Central memory CD4-positive, alpha-beta T cell (primary cell): ENCODE measurements at regions not wholly inside any gene's neighbourhood (a gene's known extent, or its start where the extent isn't known, plus 50 kb on each side); places are given as distances from the start of the nearest gene placed in this dataset.
"Not testable (repeated sequence)": the region's sequence is repeated elsewhere in the genome, so short reads cannot be mapped to it uniquely, and the experiment has no call there.

Experiments used
- DNase-seq: peaks from one replicate; pipeline ENCODE4 v3.0.0; 2022

DNA sequence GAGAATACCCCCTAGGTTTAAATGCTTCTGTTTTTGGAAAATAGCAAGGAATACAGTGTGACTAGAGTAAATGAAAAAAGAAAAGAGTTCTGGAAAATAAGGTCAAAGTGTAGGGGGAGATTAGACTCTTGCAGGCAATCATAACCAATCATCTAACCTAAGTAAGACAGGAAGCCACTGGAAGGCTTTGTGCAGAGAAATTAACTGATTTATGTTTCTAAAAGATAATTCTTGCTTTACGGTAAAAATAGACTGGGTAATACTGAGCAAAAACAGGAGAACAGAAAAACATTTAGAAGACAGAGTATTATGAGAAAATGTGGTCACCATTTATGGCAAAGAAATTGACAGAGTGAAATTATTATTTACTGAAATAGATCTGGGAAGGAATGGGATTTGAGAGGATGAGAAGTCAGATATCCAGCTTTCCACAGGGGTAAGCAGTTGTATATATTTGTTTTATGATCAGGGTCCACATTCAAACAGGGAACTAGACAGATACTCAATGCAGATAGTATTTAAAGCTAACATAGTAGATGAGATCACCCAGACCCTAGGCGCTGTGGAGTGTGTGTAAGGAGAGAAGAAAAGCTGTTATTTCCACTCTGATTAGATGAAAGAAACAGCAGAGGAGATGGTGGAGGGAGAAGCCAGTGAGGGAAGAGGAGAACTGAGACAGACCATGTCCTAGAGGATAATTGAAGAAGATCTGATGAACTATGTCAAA is 1225.3 kb downstream of the CDH11 start:
- DNase-seq: no peak

GRCh38 chr16:63890723-63891122 is 1231.1 kb downstream of the CDH11 start:
- DNase-seq: no peak

DNA sequence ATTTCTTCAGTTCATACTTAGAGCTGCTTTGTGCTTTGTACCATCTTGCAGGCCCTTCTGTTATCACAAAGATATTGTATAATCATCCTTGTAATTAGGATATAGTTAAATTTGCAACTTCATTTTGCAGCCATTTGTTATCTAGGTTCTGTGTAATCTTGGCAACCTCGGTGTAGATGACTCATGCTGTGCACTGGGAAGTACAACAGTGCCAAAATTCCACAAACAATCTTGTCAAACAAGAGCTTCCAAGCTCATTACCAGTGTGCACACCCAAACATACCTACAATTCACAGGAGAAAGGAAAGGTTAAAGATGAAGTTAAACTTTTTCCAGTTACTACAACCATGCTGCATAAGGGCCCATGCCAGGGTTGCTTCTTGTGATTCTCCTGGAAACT is 1231.8 kb downstream of the CDH11 start:
- no peak for DNase-seq

GRCh38 chr16:63883091-63883490 is 1238.8 kb downstream of the CDH11 start:
- no peak for DNase-seq

GRCh38 chr16:63882576-63882975 is 1239.3 kb downstream of the CDH11 start:
- no peak for DNase-seq

DNA sequence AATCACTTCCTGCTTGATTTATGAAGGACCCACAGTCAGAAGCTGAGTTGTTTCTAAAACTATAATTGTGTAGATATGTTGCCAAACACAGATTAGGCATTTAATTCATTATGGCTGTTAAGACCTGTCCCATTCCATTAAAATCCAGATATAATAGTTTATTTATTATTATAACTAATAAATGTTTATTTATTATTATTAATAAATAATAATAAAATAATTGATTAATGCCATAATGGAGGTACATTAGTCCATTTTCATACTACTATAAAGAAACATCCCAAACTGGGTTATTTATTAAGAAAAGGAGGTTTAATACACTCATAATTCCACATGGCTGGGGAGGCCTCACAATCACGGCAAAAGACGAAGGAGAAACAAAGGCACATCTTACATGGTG is 1240.9 kb downstream of the CDH11 start:
- no peak for DNase-seq

DNA sequence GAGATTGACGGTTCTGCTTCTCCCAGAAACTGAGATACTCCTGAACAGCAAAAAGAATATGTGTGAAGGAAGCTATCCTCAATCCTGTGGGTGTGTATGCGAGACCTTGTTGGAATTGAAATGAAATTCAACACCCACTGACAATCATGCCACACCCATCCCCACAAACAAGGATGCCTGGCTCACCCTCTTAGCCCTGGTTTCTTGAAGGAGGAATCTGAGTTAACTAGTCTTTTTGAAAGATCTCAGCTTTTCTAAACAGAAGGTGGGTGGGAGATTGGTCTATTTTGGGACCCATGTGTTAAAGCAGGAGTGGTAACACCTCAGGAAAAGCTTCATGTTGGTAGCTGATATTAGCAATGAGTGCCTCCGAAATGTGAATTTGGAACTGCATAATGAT is 1244.5 kb downstream of the CDH11 start:
- DNase-seq: no peak

DNA sequence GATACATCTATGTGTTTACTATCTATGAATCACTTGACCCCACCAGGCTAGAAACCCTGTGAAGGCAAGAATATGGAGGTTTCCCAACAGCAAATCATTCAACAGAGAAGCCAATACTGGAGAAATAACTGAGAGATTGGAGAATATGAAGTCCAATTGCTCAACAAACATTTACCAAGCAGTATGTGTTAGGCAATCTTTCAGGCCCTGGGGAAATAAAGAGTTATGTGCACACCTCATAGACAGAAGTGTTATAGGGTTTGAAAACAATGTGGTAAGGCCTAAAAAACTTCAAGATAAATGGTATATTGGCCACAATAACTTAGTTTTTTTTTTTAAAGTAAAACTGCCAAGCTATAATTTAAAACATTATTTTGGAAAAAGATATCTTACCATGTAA is 1245.8 kb downstream of the CDH11 start:
- no peak for DNase-seq

DNA sequence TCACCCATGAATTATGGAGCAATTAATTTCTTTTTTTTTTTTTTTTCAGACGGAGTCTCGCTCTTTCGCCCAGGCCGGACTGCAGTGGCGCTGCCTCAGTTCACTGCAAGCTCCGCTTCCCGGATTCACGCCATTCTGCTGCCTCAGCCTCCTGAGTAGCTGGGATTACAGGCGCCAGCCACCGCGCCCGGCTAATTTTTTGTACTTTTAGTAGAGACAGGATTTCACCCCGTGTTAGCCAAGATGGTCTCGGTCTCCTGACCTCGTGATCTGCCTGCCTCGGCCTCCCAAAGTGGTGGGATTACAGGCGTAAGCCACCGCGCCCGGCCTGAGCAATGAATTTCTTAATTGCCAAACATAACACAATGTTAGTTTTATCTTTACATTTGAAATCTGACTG is 1261.2 kb downstream of the CDH11 start:
- not testable (repeated sequence) for DNase-seq

DNA sequence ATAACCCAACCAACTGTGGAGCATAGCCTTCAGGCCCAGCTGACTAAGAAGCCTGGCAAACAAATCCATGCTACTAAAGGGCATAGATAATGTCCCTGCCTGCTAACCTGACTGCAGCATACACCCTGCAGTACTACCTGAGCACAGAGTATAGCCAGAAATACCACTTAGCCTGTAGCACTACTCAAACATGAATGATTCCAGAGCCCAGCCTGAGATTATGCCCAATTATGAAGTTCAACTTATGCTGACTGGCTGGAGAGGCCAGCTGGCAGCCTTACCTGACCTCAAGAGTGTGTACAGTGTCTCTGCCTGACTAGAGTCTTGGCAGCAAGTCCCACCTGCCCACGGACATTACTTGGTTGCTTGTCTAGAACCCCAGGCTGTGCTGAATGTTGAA is 1265.3 kb downstream of the CDH11 start:
- DNase-seq: no peak

GRCh38 chr16:63850979-63851378 is 1270.9 kb downstream of the CDH11 start:
- no peak for DNase-seq

- no peak for DNase-seq
Measured at GRCh38 chr16:63841271-63841670, 1280.6 kb downstream of the CDH11 start.

DNA sequence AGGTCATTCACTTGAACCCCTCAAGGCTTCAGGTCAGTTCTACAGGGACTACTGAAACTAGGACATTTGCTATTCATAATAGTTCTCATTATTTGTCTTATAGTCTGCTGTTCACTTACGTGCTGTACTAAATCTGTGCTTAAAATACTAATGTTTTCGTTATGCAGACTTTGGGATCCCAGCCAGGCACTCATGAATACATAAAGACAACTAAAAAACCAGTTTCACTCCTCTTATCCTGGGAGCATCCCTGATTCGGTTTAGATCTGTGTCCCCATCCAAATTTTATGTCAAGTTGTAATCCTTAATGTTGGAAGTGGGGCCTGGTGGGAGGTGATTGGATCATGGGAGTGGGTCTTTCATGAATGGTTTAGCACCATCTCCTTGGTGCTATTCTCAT is 1291.8 kb downstream of the CDH11 start:
- no peak for DNase-seq

GRCh38 chr16:63822818-63823217 is 1299.0 kb downstream of the CDH11 start:
- DNase-seq: no peak

DNA sequence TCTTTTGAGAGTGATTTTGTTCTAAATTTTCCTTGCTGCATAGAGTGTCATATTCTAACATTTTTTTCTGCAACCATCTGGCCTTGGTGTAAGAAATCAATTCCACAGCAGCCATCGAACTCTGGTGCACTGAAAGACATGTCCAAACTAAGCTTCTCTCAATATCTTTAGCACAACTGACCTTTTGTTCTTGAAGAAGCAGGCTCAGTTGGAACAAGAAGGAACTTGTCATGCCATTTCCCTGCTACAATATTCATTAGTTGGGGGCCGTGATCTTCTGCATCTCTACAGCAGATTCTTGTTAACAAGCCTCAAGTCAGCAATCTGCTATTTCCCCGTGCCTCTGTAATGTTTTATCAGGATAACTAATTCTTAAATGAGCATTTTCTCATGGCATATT is 1305.6 kb downstream of the CDH11 start:
- no peak for DNase-seq

GRCh38 chr16:63813862-63814261 is 1308.0 kb downstream of the CDH11 start:
- DNase-seq: no peak

DNA sequence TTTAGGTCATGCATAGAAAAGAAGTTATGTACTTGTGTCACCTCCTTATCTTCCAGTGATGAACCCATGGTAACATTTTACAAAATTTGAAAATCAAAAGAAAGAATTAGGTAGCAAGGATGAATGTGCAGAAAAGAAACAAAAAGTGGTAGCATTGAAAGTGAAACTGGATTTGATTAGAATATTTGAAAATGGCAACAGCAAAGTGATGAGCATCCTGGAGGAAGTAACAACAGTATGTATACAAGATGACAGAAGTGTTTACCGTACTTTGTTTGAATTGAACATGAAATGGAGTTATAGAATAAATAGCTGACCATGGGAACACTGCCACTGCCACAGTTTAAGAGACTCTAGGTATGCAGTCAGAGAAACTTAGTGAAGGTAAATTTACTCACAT is 1313.1 kb downstream of the CDH11 start:
- DNase-seq: no peak

- no peak for DNase-seq
Measured at GRCh38 chr16:63806794-63807506, 1314.9 kb downstream of the CDH11 start.

DNA sequence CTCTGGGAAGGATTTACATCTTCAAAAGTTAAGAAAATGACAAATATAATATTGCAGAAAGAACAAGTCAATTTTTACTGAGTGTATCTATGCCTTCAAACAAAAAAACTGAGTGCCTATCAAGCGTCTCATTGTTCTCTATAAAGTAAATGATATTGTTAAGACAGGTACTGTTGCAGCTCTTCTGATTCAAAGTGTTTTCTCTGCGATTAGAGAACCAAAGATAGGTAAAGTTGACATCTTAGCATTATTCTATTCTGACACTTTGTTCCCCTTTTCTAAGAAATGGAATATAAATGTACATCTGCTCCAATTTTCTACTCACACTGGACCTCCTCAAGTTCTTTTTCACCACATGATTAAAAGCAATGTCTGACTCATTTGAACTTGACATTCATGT is 1317.7 kb downstream of the CDH11 start:
- no peak for DNase-seq

- DNase-seq: no peak
Measured at GRCh38 chr16:63789603-63790002, 1332.3 kb downstream of the CDH11 start.

DNA sequence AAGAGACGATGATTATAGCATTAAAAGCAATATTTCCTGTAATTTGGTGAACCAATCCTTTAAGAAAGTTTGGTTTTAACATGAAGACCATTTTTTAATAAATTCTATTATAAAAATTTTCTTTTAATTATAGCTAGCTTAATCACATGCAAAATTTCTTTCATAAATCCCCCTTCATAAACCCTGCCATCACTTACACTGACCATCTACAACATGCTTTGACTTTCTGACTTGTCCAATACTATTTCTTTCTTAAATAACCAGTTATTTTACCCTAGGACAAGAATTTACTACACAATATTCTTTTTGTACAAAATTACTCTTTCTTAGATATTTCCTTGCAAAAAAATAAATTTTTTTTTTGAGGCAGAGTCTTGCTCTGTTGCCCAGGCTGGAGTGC is 1334.8 kb downstream of the CDH11 start:
- DNase-seq: no peak

DNA sequence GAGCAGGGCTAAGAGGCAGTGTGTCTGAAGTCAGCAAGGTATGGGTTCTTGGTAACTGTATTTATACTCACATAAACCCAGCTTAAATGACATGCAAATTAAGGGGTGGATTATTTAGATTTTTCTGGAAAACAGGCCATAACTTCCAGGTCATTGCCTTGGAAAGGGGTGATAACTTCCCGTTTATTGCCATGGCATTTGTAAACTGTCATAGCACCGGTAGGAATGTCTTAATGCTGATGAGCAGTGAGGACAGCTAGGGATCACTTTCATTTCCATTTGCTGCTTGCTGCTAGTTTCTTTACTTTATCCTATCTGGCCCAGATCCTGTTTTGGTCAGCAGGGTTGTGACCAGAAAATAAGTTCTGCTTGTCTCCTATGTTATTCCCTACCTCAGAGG is 1336.7 kb downstream of the CDH11 start:
- no peak for DNase-seq

DNA sequence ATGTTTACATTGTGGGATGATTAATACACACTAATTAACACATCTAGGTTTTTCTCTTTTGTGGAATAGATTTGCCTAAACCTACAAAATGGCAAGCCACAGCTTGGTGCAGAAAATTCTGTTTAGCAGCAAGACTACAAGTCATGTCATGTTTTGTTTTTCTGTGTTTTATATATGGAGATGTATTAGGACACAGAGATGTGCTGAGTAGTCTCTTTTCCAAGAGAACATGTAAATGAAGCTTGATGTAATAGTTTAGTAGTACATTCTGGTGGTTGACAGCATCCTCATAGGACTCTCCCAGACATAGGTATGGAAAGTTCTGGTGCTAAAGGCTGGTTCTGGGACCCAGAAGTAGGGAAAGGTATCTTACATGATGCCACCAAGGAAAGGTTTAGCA is 1345.4 kb downstream of the CDH11 start:
- DNase-seq: no peak

DNA sequence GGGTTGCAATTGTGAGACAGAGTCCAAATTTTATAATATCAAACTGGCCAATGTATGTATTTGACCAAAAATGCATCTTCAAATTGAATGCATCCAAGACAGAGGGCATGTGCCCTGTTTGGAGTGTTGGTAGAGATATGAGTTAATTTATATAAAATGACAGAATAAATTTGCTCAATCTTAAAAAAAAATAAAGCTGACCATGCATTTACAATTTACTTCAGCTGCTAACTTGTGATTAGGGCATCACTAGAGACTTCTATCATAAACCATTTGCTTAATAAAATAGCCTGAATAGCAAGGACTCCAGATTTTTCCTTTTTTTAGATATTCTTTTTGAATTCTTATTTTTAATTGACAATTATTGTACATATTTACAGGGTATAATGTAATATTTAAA is 1345.8 kb downstream of the CDH11 start:
- no peak for DNase-seq

- no peak for DNase-seq
Measured at GRCh38 chr16:63774302-63774701, 1347.6 kb downstream of the CDH11 start.
